Neural cell (in vitro differentiated cells): ENCODE measurements at regions not wholly inside any gene's neighbourhood (a gene's known extent, or its start where the extent isn't known, plus 50 kb on each side); places are given as distances from the start of the nearest gene placed in this dataset.

Source experiments
- EZH2 ChIP-seq: fragments of 200-600, 300-800 bp; shearing (Covaris generic), sonication (generic); IDR thresholded peaks from 2 replicates; pipeline ENCODE4 v1.6.1; 2014; ENCODE audit warnings: antibody characterized with exemption, low read length, borderline replicate concordance, mild to moderate bottlenecking; ENCODE audit not compliant: insufficient read depth, poor library complexity, severe bottlenecking
- TF ChIP-seq, protein P1 (sequence below): fragments of 450-650 bp; IDR thresholded peaks from 2 replicates; pipeline ENCODE4 v1.5.1; 2014; ENCODE audit warnings: antibody characterized with exemption, mild to moderate bottlenecking, moderate library complexity; ENCODE audit not compliant: poor library complexity, severe bottlenecking
- TF ChIP-seq, protein P2 (sequence below): IDR thresholded peaks from 2 replicates; pipeline ENCODE4 v1.6.1; 2012; ENCODE audit warnings: borderline replicate concordance

DNA sequence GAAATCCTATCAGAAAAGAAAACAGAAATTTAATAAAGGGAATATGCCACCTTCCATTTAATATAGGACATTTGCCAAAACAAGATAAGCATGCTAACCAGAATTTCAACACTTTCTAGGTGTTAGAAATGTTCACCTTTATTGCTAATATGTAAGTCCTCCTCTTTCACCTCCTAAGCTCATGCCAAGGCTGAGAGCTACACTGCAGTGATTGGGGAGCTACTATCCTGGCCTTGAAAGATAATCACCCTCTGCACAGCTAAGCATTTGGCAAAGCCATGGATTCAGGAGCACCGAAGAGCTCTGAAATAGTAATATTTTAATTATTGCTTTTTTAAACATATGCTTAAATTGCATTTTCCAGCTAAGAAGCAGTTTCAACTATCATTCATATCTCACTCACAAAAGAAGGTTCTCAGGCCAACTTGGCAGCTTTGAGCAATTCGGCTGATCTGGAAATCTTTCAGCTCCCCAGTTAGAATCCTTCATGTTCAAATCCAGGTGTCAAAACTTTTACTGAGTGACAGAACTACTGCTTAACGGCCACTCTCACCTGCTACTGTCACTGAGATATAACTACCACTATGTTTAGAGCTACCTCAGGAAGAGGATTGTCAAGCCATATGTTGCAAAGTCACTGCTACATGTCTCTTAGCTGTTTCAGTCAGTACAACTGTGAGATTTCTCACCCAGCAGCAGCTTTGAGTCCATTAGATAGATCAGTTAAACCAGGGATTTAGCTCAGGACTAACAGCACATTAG lies 302.0 kb downstream of the NFIB start:
- TF ChIP-seq, protein P1, sequence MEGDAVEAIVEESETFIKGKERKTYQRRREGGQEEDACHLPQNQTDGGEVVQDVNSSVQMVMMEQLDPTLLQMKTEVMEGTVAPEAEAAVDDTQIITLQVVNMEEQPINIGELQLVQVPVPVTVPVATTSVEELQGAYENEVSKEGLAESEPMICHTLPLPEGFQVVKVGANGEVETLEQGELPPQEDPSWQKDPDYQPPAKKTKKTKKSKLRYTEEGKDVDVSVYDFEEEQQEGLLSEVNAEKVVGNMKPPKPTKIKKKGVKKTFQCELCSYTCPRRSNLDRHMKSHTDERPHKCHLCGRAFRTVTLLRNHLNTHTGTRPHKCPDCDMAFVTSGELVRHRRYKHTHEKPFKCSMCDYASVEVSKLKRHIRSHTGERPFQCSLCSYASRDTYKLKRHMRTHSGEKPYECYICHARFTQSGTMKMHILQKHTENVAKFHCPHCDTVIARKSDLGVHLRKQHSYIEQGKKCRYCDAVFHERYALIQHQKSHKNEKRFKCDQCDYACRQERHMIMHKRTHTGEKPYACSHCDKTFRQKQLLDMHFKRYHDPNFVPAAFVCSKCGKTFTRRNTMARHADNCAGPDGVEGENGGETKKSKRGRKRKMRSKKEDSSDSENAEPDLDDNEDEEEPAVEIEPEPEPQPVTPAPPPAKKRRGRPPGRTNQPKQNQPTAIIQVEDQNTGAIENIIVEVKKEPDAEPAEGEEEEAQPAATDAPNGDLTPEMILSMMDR = no peak
- TF ChIP-seq EZH2 = no peak
- TF ChIP-seq, protein P2, sequence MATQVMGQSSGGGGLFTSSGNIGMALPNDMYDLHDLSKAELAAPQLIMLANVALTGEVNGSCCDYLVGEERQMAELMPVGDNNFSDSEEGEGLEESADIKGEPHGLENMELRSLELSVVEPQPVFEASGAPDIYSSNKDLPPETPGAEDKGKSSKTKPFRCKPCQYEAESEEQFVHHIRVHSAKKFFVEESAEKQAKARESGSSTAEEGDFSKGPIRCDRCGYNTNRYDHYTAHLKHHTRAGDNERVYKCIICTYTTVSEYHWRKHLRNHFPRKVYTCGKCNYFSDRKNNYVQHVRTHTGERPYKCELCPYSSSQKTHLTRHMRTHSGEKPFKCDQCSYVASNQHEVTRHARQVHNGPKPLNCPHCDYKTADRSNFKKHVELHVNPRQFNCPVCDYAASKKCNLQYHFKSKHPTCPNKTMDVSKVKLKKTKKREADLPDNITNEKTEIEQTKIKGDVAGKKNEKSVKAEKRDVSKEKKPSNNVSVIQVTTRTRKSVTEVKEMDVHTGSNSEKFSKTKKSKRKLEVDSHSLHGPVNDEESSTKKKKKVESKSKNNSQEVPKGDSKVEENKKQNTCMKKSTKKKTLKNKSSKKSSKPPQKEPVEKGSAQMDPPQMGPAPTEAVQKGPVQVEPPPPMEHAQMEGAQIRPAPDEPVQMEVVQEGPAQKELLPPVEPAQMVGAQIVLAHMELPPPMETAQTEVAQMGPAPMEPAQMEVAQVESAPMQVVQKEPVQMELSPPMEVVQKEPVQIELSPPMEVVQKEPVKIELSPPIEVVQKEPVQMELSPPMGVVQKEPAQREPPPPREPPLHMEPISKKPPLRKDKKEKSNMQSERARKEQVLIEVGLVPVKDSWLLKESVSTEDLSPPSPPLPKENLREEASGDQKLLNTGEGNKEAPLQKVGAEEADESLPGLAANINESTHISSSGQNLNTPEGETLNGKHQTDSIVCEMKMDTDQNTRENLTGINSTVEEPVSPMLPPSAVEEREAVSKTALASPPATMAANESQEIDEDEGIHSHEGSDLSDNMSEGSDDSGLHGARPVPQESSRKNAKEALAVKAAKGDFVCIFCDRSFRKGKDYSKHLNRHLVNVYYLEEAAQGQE = no peak
